Immature natural killer cell (primary cell): ENCODE measurements at regions not wholly inside any gene's neighbourhood (a gene's known extent, or its start where the extent isn't known, plus 50 kb on each side); places are given as distances from the start of the nearest gene placed in this dataset.
"Not testable (repeated sequence)": the region's sequence is repeated elsewhere in the genome, so short reads cannot be mapped to it uniquely, and the experiment has no call there.

ENCODE experiments used
- DNase-seq, 3 donors: peaks; one replicate each; pipeline ENCODE4 v3.0.0; 2022; ENCODE audit warnings: mixed read lengths in 1 of 3
- H3K27ac Mint-ChIP-seq, 6 donors: one replicate each; pipeline ENCODE4 v1.8.0; 2020; ENCODE audit warnings: mixed read lengths in 6 of 6, mild to moderate bottlenecking in 5 of 6, inconsistent platforms in 4 of 6, moderate library complexity in 3 of 6
- H3K27me3 Mint-ChIP-seq, 3 donors: one replicate each; pipeline ENCODE4 v1.8.0; 2020 to 2021; ENCODE audit warnings: low read depth in 3 of 3, mild to moderate bottlenecking in 3 of 3, mixed read lengths in 3 of 3, moderate library complexity in 3 of 3, inconsistent platforms in 1 of 3
- H3K36me3 Mint-ChIP-seq, 3 donors: one replicate each; pipeline ENCODE4 v1.8.0; 2020; ENCODE audit warnings: mixed read lengths in 3 of 3, inconsistent platforms in 2 of 3, mild to moderate bottlenecking in 2 of 3
- H3K4me1 Mint-ChIP-seq, 2 donors: one replicate each; pipeline ENCODE4 v1.8.0; 2020; ENCODE audit warnings: inconsistent platforms in 2 of 2, mild to moderate bottlenecking in 2 of 2, mixed read lengths in 2 of 2, moderate library complexity in 1 of 2
- H3K4me3 Mint-ChIP-seq, 5 donors: one replicate each; pipeline ENCODE4 v1.8.0; 2020; ENCODE audit warnings: mild to moderate bottlenecking in 5 of 5, mixed read lengths in 5 of 5, inconsistent platforms in 3 of 5, moderate library complexity in 3 of 5
- H3K9me3 Mint-ChIP-seq, 6 donors: one replicate each; pipeline ENCODE4 v1.8.0; 2020; ENCODE audit warnings: mild to moderate bottlenecking in 6 of 6, mixed read lengths in 6 of 6, inconsistent platforms in 4 of 6, moderate library complexity in 3 of 6

GRCh38 chr20:19921829-19922228, 95.3 kb upstream of the NAA20 start:
- not testable (repeated sequence) for H3K9me3 Mint-ChIP-seq, H3K36me3 Mint-ChIP-seq, H3K27me3 Mint-ChIP-seq, H3K4me1 Mint-ChIP-seq, DNase-seq, H3K27ac Mint-ChIP-seq, H3K4me3 Mint-ChIP-seq

DNA sequence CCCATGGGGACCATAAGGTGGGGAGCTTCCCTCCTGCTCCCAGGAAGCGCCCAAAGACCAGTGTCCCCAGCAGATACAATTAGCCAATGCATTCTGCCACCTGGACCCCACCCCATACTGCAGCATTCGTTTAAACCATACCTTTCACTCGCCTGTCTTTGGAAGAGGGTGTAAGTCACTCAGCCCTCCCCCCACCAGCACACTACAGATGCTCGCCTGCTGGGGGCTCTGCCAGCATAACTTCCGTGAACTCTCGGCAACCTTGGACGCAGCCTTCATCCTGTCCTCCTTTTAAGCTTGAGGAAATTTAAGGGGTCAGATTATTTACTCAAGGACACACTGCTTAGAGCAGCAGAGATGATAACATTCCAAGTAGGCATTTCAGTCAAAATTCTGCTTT, 94.4 kb upstream of the NAA20 start:
- H3K27ac Mint-ChIP-seq = no peak overlapping the region
- H3K9me3 Mint-ChIP-seq = no peaks in the 10 kb centered on the region
- no peak overlapping the region for H3K4me3 Mint-ChIP-seq
- H3K36me3 Mint-ChIP-seq = no peaks in the 10 kb centered on the region
- no peaks in the 10 kb centered on the region for H3K4me1 Mint-ChIP-seq
- H3K27me3 Mint-ChIP-seq = peaks cover 2 to 6% (median 5%) of the 10 kb centered on the region in 3 donors
- no peak for DNase-seq

GRCh38 chr20:19923762-19924161, 93.4 kb upstream of the NAA20 start:
- H3K4me3 Mint-ChIP-seq = no peak overlapping the region
- no peaks in the 10 kb centered on the region for H3K9me3 Mint-ChIP-seq
- DNase-seq = no peak
- H3K4me1 Mint-ChIP-seq = no peaks in the 10 kb centered on the region
- no peaks in the 10 kb centered on the region for H3K36me3 Mint-ChIP-seq
- peaks cover 0 to 4% (median 3%) of the 10 kb centered on the region in 3 donors for H3K27me3 Mint-ChIP-seq
- no peak overlapping the region for H3K27ac Mint-ChIP-seq

GRCh38 chr20:19924255-19924654, 92.9 kb upstream of the NAA20 start:
- Mint-ChIP-seq H3K9me3 (no peaks in the 10 kb centered on the region), H3K36me3 (no peaks in the 10 kb centered on the region), H3K4me1 (no peaks in the 10 kb centered on the region), H3K27me3 (peaks cover 0 to 4% (median 3%) of the 10 kb centered on the region in 3 donors), H3K27ac (no peak overlapping the region), H3K4me3 (no peak overlapping the region)
- DNase-seq = no peak

GRCh38 chr20:19926591-19926990, 90.6 kb upstream of the NAA20 start:
- peaks cover 2 to 4% (median 3%) of the 10 kb centered on the region in 3 donors for H3K27me3 Mint-ChIP-seq
- no peak overlapping the region for H3K4me3 Mint-ChIP-seq
- DNase-seq = no peak
- no peak overlapping the region for H3K27ac Mint-ChIP-seq
- peaks cover 0 to 11% of the 10 kb centered on the region in 2 donors for H3K4me1 Mint-ChIP-seq
- no peaks in the 10 kb centered on the region for H3K9me3 Mint-ChIP-seq
- H3K36me3 Mint-ChIP-seq = no peaks in the 10 kb centered on the region

DNA sequence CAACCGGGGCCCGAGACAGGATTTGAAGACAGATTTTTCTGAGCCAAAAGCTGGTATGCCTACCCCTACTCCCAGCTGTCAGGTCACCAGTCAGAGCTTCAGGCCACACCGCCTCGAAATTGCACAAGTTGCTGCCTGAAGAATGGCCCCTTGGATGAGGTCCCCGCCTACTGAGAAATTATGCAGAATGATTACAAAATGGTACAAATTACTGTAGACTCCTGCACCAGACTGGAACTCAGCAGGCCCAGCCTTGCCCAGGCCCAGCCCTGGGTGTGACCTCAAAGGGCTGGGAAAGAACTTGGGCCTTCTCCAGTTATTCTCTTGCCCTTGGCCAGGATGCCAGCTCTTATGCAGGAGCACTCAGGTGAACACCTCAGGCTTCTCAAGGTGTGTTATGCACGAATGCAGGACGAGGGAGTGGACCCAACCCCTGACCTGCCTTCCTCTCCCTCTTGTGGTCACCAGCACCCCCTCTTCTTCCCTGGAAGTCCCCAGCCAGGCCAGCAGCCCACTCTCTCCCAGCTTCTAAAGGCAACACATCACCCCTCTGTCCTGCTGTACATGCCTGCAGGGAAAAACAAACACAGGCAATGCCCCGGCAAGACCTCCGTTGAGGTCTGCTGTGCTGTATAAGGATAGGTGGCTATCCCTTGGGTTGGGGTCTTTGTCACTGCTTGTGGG, 88.7 kb upstream of the NAA20 start:
- Mint-ChIP-seq H3K4me1 (peaks cover 0 to 11% of the 10 kb centered on the region in 2 donors), H3K36me3 (no peaks in the 10 kb centered on the region), H3K27me3 (peaks cover 1 to 4% (median 2%) of the 10 kb centered on the region in 3 donors), H3K27ac (no peak overlapping the region), H3K9me3 (no peaks in the 10 kb centered on the region), H3K4me3 (no peak overlapping the region)
- DNase-seq = no peak

DNA sequence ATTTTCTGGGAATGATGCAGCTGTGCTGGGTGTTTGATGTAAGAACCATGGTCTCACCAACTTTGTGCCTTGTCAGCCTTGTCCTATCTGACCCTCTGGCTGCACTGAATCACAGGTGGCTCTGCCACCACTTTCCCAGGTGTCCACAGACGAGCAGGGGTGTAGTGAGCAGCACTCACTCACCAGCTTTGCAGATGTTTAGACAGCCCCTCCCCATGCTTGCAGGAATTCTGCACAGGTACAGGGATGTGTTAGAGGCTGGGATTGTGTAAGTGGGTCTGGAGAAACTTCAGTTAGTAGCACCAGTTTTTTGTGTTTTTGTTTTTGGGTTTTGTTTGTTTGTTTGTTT, 88.2 kb upstream of the NAA20 start:
- H3K36me3 Mint-ChIP-seq = no peaks in the 10 kb centered on the region
- no peak overlapping the region for H3K4me3 Mint-ChIP-seq
- H3K27me3 Mint-ChIP-seq = peaks cover 2 to 4% (median 2%) of the 10 kb centered on the region in 3 donors
- no peak for DNase-seq
- H3K27ac Mint-ChIP-seq = no peak overlapping the region
- H3K9me3 Mint-ChIP-seq = no peaks in the 10 kb centered on the region
- H3K4me1 Mint-ChIP-seq = peaks cover 0 to 11% of the 10 kb centered on the region in 2 donors

DNA sequence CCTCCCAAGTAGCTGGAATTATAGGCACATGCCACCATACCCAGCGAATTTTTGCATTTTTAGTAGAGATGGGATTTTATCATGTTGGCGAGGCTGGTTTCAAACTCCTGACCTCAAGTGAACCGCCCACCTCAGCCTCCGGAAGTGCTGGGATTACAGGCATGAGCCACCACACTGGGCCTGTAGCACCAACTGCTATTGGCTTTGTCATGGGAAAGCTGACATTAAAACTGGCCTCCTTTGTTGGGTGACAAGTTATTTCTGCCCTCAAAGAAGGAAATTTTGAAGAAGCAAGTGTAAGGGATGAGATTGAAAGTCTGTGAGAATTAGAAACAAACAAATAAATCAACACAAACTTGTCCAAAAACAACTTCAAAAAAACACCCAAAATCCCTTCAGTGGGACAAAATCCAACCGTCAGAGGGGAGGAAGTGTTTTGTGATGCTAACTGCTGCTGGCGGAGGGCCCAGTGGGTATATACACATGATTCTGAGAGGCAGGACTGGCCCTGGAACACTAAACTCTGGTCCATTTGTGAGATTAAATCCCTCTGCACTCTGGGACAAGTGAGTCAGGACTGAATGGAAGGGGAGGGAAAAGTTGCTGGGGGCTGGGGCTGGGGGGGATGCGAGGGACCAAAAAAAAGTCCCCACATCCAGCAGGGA, 87.5 kb upstream of the NAA20 start:
- H3K36me3 Mint-ChIP-seq = no peaks in the 10 kb centered on the region
- no peak overlapping the region for H3K27ac Mint-ChIP-seq
- no peak for DNase-seq
- H3K9me3 Mint-ChIP-seq = no peaks in the 10 kb centered on the region
- peaks cover 0 to 11% of the 10 kb centered on the region in 2 donors for H3K4me1 Mint-ChIP-seq
- no peak overlapping the region for H3K4me3 Mint-ChIP-seq
- H3K27me3 Mint-ChIP-seq = peaks cover 2 to 6% (median 5%) of the 10 kb centered on the region in 3 donors

- Mint-ChIP-seq H3K27me3 (peaks cover 5 to 9% (median 6%) of the 10 kb centered on the region in 3 donors), H3K9me3 (no peaks in the 10 kb centered on the region), H3K36me3 (no peaks in the 10 kb centered on the region), H3K4me1 (peaks cover 0 to 11% of the 10 kb centered on the region in 2 donors), H3K4me3 (no peak overlapping the region), H3K27ac (peak overlapping the region in 2 of 6 donors; percentile 4 to 33)
- peak; percentile 20 to 38 (median 29) for DNase-seq
Observed at GRCh38 chr20:19930426-19930825, 86.7 kb upstream of the NAA20 start.

GRCh38 chr20:19932170-19932667, 84.9 kb upstream of the NAA20 start:
- H3K27me3 Mint-ChIP-seq = peaks cover 5 to 14% (median 8%) of the 10 kb centered on the region in 3 donors
- no peak overlapping the region for H3K4me3 Mint-ChIP-seq

DNA sequence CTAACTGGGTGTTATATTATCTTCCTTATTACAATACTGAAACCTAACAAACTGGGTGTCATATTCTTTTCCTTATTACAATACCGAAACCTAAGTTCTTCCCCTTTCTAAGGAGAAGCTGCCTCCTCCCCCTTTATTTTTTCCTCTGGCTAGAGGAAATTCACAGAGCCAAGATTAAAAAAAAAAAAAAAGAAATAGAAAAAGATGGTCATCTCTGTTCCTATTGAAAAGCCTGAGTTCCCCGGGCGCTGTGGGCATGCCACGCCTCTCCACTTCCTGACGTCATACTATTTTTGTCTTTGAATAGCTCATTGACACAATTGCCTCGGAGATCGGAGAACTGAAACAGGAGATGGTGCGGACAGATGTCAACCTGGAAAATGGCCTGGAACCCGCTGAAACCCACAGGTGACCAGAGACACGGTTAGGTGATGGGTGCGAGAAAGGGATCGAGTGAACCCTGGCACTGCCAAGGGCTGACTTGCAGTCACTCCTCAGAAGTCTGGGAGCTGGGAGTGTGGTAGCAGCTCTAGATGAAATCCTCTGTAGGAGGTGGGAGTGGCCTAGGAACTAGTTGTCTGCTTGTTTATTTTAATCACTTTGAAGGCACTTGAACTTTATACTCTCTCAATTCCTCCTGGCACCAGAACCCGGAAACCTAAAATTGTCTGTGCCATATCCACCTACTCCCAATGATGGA, 82.2 kb upstream of the NAA20 start:
- H3K27ac Mint-ChIP-seq = peak overlapping the region in 1 of 6 donors; percentile 29
- H3K9me3 Mint-ChIP-seq = no peaks in the 10 kb centered on the region
- peaks cover 24 to 41% of the 10 kb centered on the region in 2 donors for H3K4me1 Mint-ChIP-seq
- no peak for DNase-seq
- H3K36me3 Mint-ChIP-seq = no peaks in the 10 kb centered on the region
- H3K27me3 Mint-ChIP-seq = peaks cover 5 to 18% (median 14%) of the 10 kb centered on the region in 3 donors
- H3K4me3 Mint-ChIP-seq = no peak overlapping the region

More at GRCh38 chr20:19932170-19932667, 84.9 kb upstream of the NAA20 start:
- no peak for DNase-seq
- Mint-ChIP-seq H3K36me3 (no peaks in the 10 kb centered on the region), H3K4me1 (peaks cover 5 to 16% of the 10 kb centered on the region in 2 donors), H3K9me3 (no peaks in the 10 kb centered on the region), H3K27ac (no peak overlapping the region)

- Mint-ChIP-seq H3K4me3 (no peak overlapping the region), H3K9me3 (no peaks in the 10 kb centered on the region), H3K36me3 (no peaks in the 10 kb centered on the region), H3K4me1 (peaks cover 27 to 36% of the 10 kb centered on the region in 2 donors), H3K27me3 (peaks cover 5 to 18% (median 16%) of the 10 kb centered on the region in 3 donors), H3K27ac (no peak overlapping the region)
- DNase-seq = no peak
Observed at GRCh38 chr20:19935842-19936241, 81.3 kb upstream of the NAA20 start.

GRCh38 chr20:19936466-19937200, 80.5 kb upstream of the NAA20 start:
- Mint-ChIP-seq H3K27me3 (peaks cover 7 to 18% (median 16%) of the 10 kb centered on the region in 3 donors), H3K4me1 (peaks cover 35 to 42% of the 10 kb centered on the region in 2 donors), H3K36me3 (no peaks in the 10 kb centered on the region), H3K4me3 (peak overlapping the region in 2 of 5 donors; percentile 63 to 67), H3K9me3 (no peaks in the 10 kb centered on the region), H3K27ac (peak overlapping the region in 2 of 6 donors; percentile 32 to 39)
- no peak for DNase-seq
